ENCODE measurements at regions not wholly inside any gene's neighbourhood (a gene's known extent, or its start where the extent isn't known, plus 50 kb on each side); places are given as distances from the start of the nearest gene placed in this dataset.
"Not testable (repeated sequence)": the region's sequence is repeated elsewhere in the genome, so short reads cannot be mapped to it uniquely, and the experiment has no call there.

GRCh38 chr4:157722146-157722545 is 450.7 kb downstream of the GASK1B start:
- no peak overlapping the region for H3K27ac ChIP-seq
- DNase-seq (ENCODE audit: low read depth, low spot score), result no peak

DNA sequence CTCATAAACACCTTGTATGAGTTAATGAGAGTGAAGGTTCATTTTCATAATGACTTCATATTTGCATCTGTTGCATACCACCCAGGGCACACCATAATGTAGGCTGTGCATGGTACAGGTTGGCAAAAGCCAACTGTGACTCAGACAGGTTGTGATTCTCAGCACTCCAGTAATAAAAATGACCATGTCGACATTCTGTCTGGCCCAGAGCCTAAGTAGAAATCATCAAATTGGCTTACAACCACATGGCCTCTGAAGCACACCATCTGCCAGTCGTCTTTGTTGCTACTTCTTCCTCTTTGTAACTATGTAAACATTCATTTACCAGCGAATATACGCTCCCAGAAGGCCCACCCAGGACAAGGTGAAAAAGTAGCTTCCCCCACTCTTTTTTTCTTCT is 459.5 kb downstream of the GASK1B start:
- no peak for DNase-seq (ENCODE audit: low read depth, low spot score)
- no peak overlapping the region for H3K27ac ChIP-seq

GRCh38 chr4:157706155-157706554 is 466.7 kb downstream of the GASK1B start:
- DNase-seq (ENCODE audit: low read depth, low spot score), result no peak

DNA sequence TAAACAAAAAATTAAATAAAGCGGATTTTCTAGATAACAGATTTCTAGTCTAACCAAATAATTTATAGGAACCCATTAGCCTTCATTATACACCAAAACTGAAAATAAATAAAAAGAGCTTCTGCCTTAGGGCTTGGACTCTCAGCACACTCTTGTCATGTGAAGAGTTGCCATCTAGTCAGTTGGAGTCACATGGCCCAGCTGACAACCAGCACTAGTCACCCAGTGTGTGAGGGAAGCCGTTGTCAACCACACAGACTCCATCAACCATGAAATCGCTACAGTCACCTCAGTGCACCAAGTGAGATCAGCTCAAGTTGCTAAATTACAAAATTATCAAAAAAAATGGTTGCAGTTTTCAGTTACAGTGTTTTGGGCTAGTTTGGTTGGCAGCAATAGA is 470.0 kb downstream of the GASK1B start:
- no peak overlapping the region for H3K27ac ChIP-seq
- DNase-seq (ENCODE audit: low read depth, low spot score), result no peak

More at GRCh38 chr4:157706155-157706554, 466.7 kb downstream of the GASK1B start:
- H3K27ac ChIP-seq, result no peak overlapping the region

DNA sequence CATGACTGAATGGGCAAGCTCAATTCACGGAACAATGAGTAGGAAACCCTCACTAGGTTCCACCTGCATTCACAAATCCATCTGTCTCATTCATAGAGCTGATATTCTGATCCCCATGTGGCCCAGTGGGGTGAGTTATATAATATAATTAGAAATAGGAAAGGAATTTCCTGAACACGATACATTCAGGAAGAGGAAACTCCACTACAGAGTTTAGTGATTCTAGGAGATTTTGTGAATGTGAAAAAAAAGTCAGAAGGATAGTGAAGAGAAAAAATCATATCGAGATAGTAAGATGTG is 471.2 kb downstream of the GASK1B start:
- no peak for DNase-seq (ENCODE audit: low read depth, low spot score)
- H3K27ac ChIP-seq, result no peak overlapping the region

- no peak for DNase-seq (ENCODE audit: low read depth, low spot score)
- no peak overlapping the region for H3K27ac ChIP-seq
These were observed 471.7 kb downstream of the GASK1B start for GRCh38 chr4:157700898-157701694.

GRCh38 chr4:157689476-157689875 is 468.9 kb downstream of the GRIA2 start:
- H3K27ac ChIP-seq, result no peak overlapping the region
- no peak for DNase-seq (ENCODE audit: low read depth, low spot score)

GRCh38 chr4:157687971-157688370 is 467.4 kb downstream of the GRIA2 start:
- no peak for DNase-seq (ENCODE audit: low read depth, low spot score)
- H3K27ac ChIP-seq, result no peak overlapping the region

GRCh38 chr4:157679326-157679725 is 458.8 kb downstream of the GRIA2 start:
- H3K27ac ChIP-seq, result not testable (repeated sequence)

GRCh38 chr4:157678478-157678877 is 457.9 kb downstream of the GRIA2 start:
- DNase-seq (ENCODE audit: low read depth, low spot score), result no peak
- H3K27ac ChIP-seq, result no peak overlapping the region

More at GRCh38 chr4:157679326-157679725, 458.8 kb downstream of the GRIA2 start:
- DNase-seq (ENCODE audit: low read depth, low spot score), result not testable (repeated sequence)

- no peak for DNase-seq (ENCODE audit: low read depth, low spot score)
- no peak overlapping the region for H3K27ac ChIP-seq
These were observed 454.2 kb downstream of the GRIA2 start for GRCh38 chr4:157674699-157675098.

- no peak overlapping the region for H3K27ac ChIP-seq
- no peak for DNase-seq (ENCODE audit: low read depth, low spot score)
These were observed 447.3 kb downstream of the GRIA2 start for GRCh38 chr4:157667836-157668235.

GRCh38 chr4:157664726-157665125 is 444.2 kb downstream of the GRIA2 start:
- H3K27ac ChIP-seq, result no peak overlapping the region
- DNase-seq (ENCODE audit: low read depth, low spot score), result no peak

GRCh38 chr4:157655096-157655809 is 434.7 kb downstream of the GRIA2 start:
- no peak overlapping the region for H3K27ac ChIP-seq
- no peak for DNase-seq (ENCODE audit: low read depth, low spot score)

- no peak for DNase-seq (ENCODE audit: low read depth, low spot score)
- no peak overlapping the region for H3K27ac ChIP-seq
These were observed 422.7 kb downstream of the GRIA2 start for GRCh38 chr4:157643257-157643656.

DNA sequence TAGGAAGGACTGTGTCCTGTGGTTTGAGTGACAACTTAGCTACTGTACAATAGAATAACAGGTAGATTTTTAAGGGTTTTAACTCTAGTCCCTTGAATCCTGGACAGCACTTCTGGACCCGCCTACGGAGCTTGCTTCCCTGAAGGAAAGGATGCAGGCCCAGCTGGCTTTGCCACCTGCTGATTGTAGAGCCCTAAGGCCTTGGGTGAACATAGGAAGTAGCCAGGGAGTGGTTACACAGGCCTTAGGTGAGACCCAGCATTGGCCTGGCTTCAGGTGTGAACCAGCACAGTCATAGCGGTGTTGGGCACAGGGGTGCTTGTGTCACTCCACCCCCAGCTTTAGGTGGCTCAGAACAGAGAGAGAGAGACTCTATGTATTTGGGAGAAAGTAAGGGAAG is 413.5 kb downstream of the GRIA2 start:
- DNase-seq (ENCODE audit: low read depth, low spot score), result no peak
- H3K27ac ChIP-seq, result no peak overlapping the region

GRCh38 chr4:157616741-157617472 is 396.4 kb downstream of the GRIA2 start:
- H3K27ac ChIP-seq, result no peak overlapping the region
- DNase-seq (ENCODE audit: low read depth, low spot score), result no peak

DNA sequence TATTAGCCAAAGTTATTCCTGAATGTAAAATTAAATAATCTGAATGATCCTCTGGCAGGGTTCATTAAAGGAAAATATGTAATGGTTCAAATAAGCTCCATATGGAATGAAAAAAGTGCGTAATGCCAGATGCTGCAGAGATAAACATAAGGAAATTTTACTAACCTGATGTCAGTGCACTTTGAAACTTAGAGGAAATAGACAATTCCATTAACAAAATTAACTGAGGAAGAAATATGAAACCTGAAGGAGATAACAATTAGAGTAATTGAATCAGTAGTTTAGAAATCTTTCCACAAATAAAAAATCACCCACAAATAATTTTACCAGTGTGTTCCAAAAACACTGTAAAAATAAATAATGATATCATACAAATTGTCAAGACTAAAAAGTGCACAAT is 387.5 kb downstream of the GRIA2 start:
- no peak overlapping the region for H3K27ac ChIP-seq

GRCh38 chr4:157600583-157600982 is 380.1 kb downstream of the GRIA2 start:
- H3K27ac ChIP-seq, result no peak overlapping the region
- DNase-seq (ENCODE audit: low read depth, low spot score), result no peak

More for the DNA sequence above, 387.5 kb downstream of the GRIA2 start:
- DNase-seq (ENCODE audit: low read depth, low spot score), result no peak

DNA sequence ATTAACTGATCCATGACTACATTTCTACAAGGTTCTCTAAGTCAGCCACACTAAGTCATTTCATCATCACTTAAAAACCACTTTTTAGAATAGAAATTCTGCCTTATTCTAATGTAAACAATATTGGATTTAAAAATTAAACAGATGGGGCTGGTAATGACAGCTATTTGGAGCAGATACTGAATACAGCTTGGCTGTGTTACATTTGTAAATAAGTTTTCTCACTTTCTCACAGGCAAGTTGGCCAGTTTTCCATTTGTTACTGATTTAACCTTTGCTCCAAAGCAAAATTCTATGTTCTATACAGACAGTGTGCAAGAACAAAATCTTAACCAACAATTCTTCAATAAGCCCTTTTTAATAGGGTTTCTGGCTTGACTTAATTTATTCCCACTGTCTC is 370.7 kb downstream of the GRIA2 start:
- no peak overlapping the region for H3K27ac ChIP-seq
- no peak for DNase-seq (ENCODE audit: low read depth, low spot score)

- H3K27ac ChIP-seq, result no peak overlapping the region
- DNase-seq (ENCODE audit: low read depth, low spot score), result no peak
These were observed 370.2 kb downstream of the GRIA2 start for GRCh38 chr4:157590679-157591078.
